ENCODE measurements at regions not wholly inside any gene's neighbourhood (a gene's known extent, or its start where the extent isn't known, plus 50 kb on each side); places are given as distances from the start of the nearest gene placed in this dataset.

GRCh38 chr18:9038277-9038871, 64.1 kb upstream of the NDUFV2 start:
- H3K4me3 ChIP-seq: no peak overlapping the region

GRCh38 chr18:9039441-9040071, 62.9 kb upstream of the NDUFV2 start:
- no peak overlapping the region for H3K4me3 ChIP-seq
- ATAC-seq: no peak
- intact Hi-C loops (cut with DNase I): no loop called here
- H3K27ac ChIP-seq: no peak overlapping the region
- DNase-seq: no peak
- H3K27me3 ChIP-seq: no peaks in the 10 kb centered on the region
- no peaks in the 10 kb centered on the region for H3K9me3 ChIP-seq
- H3K4me1 ChIP-seq: no peaks in the 10 kb centered on the region
- TF ChIP-seq CTCF (IDR thresholded peaks at IDR 0.05): no peak
- no peaks in the 10 kb centered on the region for H3K36me3 ChIP-seq

More at GRCh38 chr18:9038277-9038871, 64.1 kb upstream of the NDUFV2 start:
- no peaks in the 10 kb centered on the region for H3K27me3 ChIP-seq
- ATAC-seq (no peak), DNase-seq (no peak)
- H3K27ac ChIP-seq: no peak overlapping the region
- intact Hi-C loops (cut with DNase I): no loop called here
- H3K36me3 ChIP-seq: no peaks in the 10 kb centered on the region
- H3K9me3 ChIP-seq: no peaks in the 10 kb centered on the region
- no peaks in the 10 kb centered on the region for H3K4me1 ChIP-seq
- no peak for TF ChIP-seq CTCF (IDR thresholded peaks at IDR 0.05)

- DNase-seq (no peak), ATAC-seq (no peak)
- Histone ChIP-seq H3K27me3 (no peaks in the 10 kb centered on the region), H3K4me1 (no peaks in the 10 kb centered on the region), H3K36me3 (no peaks in the 10 kb centered on the region), H3K9me3 (no peaks in the 10 kb centered on the region), H3K4me3 (no peak overlapping the region), H3K27ac (no peak overlapping the region)
- no peak for TF ChIP-seq CTCF (IDR thresholded peaks at IDR 0.05)
- intact Hi-C loops (cut with DNase I): no loop called here
Measured at GRCh38 chr18:9042766-9043481, 59.6 kb upstream of the NDUFV2 start.

GRCh38 chr18:9043581-9043980, 58.9 kb upstream of the NDUFV2 start:
- H3K27me3 ChIP-seq: no peaks in the 10 kb centered on the region
- no peak for ATAC-seq

More at GRCh38 chr18:9043581-9043980, 58.9 kb upstream of the NDUFV2 start:
- H3K36me3 ChIP-seq: no peaks in the 10 kb centered on the region
- no peak for DNase-seq
- no peaks in the 10 kb centered on the region for H3K4me1 ChIP-seq
- H3K9me3 ChIP-seq: no peaks in the 10 kb centered on the region
- H3K4me3 ChIP-seq: no peak overlapping the region
- TF ChIP-seq CTCF (IDR thresholded peaks at IDR 0.05): no peak
- intact Hi-C loops (cut with DNase I): no loop called here
- no peak overlapping the region for H3K27ac ChIP-seq
